Adrenal gland (tissue), 5 donors: ENCODE measurements at regions not wholly inside any gene's neighbourhood (a gene's known extent, or its start where the extent isn't known, plus 50 kb on each side); places are given as distances from the start of the nearest gene placed in this dataset.

Experiments
- CTCF ChIP-seq, 6 experiments: fragments of 450-650 bp in 4 of 6; fragments of 200-600 bp in 2 of 6; sonication (generic) in 1 of 6; IDR thresholded peaks; 1 replicate in 5 of 6; 2 replicates in 1 of 6; pipeline versions ENCODE4 v1.5.1 to v1.8.0; 2016 to 2021; ENCODE audit warnings: antibody characterized with exemption in 6 of 6, mild to moderate bottlenecking in 2 of 6, moderate library complexity in 1 of 6
- POLR2A ChIP-seq, 2 donors: fragments of 450-650 bp; IDR thresholded peaks; one replicate each; pipeline ENCODE4 v1.6.1; 2017; ENCODE audit warnings: antibody characterized with exemption in 2 of 2, mild to moderate bottlenecking in 2 of 2, moderate library complexity in 1 of 2
- donor health status: DM: no; HTN: no; CAD: no.

GRCh38 chr2:195451160-195451559 lies 205.9 kb upstream of the SLC39A10 start:
- TF ChIP-seq CTCF (IDR thresholded peaks at IDR 0.05): no peak
- no peak for TF ChIP-seq POLR2A (IDR thresholded peaks at IDR 0.05)
